Epithelial cell of proximal tubule (primary cell): ENCODE measurements at regions not wholly inside any gene's neighbourhood (a gene's known extent, or its start where the extent isn't known, plus 50 kb on each side); places are given as distances from the start of the nearest gene placed in this dataset.

Source experiments
- DNase-seq: peaks from one replicate; pipeline ENCODE4 v3.0.0-alpha.2; 2011; ENCODE audit warnings: low read depth
- H3K4me3 ChIP-seq: 2 replicates; pipeline ENCODE4 v1.5.1; 2011; ENCODE audit warnings: low read depth, mild to moderate bottlenecking, low read length
- TF ChIP-seq, protein P1 (sequence below): conservative IDR thresholded peaks from 2 replicates; pipeline ENCODE4 v1.5.1; 2012; ENCODE audit warnings: low read depth, mild to moderate bottlenecking, low read length

DNA sequence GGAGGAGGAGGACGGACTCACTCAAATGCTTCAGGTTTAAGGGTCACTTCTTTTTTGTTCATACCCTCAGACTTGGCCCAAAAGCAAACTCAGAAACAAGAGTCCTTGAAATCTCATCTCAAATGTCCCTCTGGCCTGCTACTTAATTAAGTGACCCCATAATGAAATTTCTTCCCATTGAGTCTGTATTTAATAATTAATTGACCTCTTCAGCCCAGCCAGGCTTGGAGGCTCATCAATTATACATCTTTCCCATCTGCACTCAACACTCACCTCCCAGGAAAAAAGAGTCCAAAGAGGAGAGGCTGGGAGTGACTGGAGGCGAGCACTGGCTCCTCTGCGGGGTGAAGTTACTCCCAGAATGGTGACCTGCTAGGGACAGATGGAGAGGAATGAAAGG, 90.5 kb upstream of the EYA2 start:
- no peak overlapping the region for H3K4me3 ChIP-seq
- TF ChIP-seq, protein P1, sequence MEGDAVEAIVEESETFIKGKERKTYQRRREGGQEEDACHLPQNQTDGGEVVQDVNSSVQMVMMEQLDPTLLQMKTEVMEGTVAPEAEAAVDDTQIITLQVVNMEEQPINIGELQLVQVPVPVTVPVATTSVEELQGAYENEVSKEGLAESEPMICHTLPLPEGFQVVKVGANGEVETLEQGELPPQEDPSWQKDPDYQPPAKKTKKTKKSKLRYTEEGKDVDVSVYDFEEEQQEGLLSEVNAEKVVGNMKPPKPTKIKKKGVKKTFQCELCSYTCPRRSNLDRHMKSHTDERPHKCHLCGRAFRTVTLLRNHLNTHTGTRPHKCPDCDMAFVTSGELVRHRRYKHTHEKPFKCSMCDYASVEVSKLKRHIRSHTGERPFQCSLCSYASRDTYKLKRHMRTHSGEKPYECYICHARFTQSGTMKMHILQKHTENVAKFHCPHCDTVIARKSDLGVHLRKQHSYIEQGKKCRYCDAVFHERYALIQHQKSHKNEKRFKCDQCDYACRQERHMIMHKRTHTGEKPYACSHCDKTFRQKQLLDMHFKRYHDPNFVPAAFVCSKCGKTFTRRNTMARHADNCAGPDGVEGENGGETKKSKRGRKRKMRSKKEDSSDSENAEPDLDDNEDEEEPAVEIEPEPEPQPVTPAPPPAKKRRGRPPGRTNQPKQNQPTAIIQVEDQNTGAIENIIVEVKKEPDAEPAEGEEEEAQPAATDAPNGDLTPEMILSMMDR, result no peak
- no peak for DNase-seq

DNA sequence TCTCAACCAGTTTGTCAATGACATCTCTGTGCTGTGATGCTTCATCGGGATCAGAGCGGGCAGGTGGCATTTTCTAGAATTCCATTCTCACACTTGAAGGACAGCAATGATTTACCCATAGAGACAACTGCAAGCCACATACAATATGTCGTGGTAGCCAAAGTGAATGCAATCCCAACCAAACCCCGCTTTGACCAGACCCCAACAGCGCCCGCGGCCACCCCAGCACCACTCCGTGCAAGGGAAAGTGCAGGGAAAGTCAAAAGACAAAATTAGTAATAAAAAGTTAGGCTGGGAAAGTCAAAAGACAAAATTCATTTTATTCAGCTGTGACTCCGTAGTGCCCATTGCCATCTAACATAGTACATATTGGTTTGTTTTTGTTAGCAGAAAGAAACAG, 88.8 kb upstream of the EYA2 start:
- TF ChIP-seq, protein P1, result no peak
- no peak overlapping the region for H3K4me3 ChIP-seq
- DNase-seq, result no peak

DNA sequence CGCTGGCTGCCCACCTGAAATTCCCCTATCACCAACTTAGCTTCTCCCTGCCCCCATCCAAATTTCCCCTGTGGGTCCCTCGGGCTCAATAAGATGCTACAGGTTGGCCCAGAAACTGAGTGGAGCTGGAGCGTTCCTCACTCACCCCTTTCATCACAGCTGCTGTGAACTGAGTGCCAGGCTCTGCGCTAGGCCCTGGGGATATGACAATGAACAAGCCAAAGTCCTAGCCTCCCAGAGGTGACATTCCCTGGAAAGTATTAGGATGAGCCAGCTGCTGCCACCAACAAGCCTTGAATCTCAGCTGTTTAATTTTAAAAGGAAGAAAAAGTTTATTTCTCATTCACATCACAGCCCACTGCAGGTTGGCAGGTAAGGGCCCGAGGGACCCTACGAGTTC, 86.6 kb upstream of the EYA2 start:
- TF ChIP-seq, protein P1, result no peak
- no peak for DNase-seq
- no peak overlapping the region for H3K4me3 ChIP-seq

DNA sequence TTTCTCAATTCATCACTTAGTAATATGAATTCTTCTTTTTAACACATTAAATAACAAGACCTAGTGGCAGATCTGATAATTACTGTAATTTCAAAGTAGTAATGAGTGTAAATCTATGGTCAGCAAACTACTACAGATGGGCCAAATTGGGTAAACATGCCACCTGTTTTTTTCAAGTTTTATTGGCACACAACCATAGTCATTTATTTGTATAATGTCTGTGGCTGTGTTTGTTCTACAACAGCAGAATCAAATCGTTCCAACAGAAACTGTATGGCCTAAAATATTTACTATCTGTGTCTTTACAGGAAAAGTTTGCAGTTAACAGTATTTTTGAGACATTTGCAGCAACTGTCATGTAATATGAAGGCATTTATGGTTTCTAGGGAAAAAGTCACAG, 86.1 kb upstream of the EYA2 start:
- H3K4me3 ChIP-seq, result no peak overlapping the region
- DNase-seq, result no peak
- TF ChIP-seq, protein P1, result no peak

DNA sequence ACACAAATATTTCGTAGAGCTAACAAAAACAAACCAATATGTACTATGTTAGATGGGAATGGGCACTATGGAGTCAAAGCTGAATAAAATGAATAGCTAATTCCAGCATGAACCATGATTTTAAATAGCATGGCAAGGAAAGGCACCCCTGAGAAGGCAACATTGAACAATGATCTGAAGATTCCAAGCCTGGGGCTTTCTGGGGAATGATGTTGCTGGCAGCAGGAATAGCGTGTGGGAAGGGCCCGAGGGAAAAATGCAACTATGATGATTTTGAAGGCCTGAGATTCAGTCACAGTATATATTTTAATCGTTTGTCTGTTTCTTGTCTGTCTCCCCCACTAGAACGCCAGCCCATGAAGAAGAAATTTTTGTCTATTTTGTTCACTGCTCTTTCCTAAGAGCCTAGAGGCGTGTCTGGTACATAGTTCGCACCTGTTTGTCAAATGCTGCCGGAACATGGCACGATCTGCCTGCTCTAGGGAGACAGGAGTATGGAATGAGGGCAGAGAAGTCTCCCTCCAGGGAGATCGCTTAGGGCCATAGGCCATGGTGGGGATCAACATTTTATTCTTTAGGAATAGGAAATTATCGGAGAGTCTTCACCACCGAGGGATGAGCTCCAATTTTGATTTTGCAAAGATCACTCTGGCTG, 84.8 kb upstream of the EYA2 start:
- DNase-seq, result no peak
- TF ChIP-seq, protein P1, result no peak
- H3K4me3 ChIP-seq, result no peak overlapping the region

DNA sequence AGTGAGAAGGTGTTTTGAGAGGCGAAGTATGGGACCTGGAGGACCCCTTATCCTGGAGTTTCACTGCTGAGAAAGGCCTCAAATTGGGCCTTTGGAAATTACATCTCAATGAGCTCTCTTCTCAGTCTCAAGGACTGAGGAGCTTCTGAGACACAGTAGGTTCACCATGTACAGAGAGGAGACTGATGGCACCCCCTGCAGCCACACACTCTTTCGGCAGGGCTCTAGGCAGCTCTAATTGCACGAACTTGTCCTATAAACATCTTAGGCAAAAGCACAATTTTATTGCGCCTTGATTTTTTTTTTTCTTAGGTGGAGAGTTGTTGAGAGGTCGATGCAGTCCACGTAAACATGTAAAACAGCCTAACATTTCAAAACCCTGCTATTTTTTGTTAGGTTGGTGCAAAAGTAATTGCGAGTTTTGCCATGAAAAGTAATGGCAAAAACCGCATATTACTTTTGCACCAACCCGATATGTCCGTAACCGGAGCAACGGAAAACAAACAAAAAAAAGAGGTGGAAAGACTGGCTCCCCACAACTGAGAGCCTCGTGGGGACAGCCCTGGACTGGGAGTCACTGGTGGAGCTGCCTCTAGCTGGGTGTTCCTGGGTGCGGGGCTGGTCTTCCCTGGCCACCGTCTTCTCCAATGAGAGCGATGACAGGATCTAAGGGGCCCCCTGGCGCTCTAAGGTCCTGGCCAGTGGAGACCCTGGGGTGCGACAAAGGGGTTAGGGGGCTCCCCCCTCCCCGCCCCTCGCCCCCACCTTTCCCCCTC, 84.0 kb upstream of the EYA2 start:
- no peak overlapping the region for H3K4me3 ChIP-seq
- TF ChIP-seq, protein P1, result no peak
- no peak for DNase-seq
